Astrocyte (in vitro differentiated cells and primary cell): ENCODE measurements at regions not wholly inside any gene's neighbourhood (a gene's known extent, or its start where the extent isn't known, plus 50 kb on each side); places are given as distances from the start of the nearest gene placed in this dataset.

Source experiments
- CTCF ChIP-seq: IDR thresholded peaks from 2 replicates; pipeline ENCODE4 v1.5.1; 2011; ENCODE audit warnings: low read depth, mild to moderate bottlenecking, inconsistent platforms, low read length, moderate library complexity; ENCODE audit not compliant: insufficient read depth
- EZH2 ChIP-seq: IDR thresholded peaks from 2 replicates; pipeline ENCODE4 v1.6.1; 2012; ENCODE audit warnings: mild to moderate bottlenecking, low read length, inconsistent platforms; ENCODE audit not compliant: insufficient read depth

GRCh38 chr6:76771059-76771634 is 692.1 kb downstream of the HTR1B start:
- no peak for TF ChIP-seq EZH2
- TF ChIP-seq CTCF, result no peak
